22Rv1 (cell line): ENCODE measurements at regions not wholly inside any gene's neighbourhood (a gene's known extent, or its start where the extent isn't known, plus 50 kb on each side); places are given as distances from the start of the nearest gene placed in this dataset.
"Not testable (repeated sequence)": the region's sequence is repeated elsewhere in the genome, so short reads cannot be mapped to it uniquely, and the experiment has no call there.

Experiments
- CTCF ChIP-seq: fragments of 450-650 bp; IDR thresholded peaks from 2 replicates; pipeline ENCODE4 v1.5.1; 2017; ENCODE audit warnings: mild to moderate bottlenecking
- ZFX ChIP-seq: fragments of 450-650 bp; IDR thresholded peaks from 2 replicates; pipeline ENCODE4 v1.6.1; 2017; ENCODE audit warnings: antibody characterized with exemption, borderline replicate concordance

- TF ChIP-seq CTCF, ZFX: not testable (repeated sequence)
Observed at GRCh38 chrX:955168-955781, 257.2 kb downstream of the CRLF2 start.
